ENCODE measurements at regions not wholly inside any gene's neighbourhood (a gene's known extent, or its start where the extent isn't known, plus 50 kb on each side); places are given as distances from the start of the nearest gene placed in this dataset.

DNA sequence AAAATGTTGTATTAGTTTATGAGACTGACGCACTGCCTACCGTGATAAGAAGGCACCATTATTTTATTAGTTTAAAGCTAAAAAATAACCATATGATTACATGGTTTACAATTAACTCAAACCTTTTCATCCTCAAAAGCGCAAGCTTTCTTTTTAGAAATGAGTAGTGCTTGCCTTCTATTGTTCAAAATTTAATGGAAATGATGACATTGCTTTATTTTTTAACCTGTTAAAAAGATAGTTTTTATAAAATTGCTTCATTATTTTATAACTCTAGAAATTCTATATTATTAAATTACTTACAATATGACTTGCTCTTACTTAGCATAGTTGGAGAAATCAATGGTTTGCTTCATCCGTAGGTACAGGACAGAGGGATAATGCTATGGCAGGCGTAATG is 78.7 kb upstream of the HDDC2 start:
- Histone ChIP-seq H2AFZ (ENCODE audit: low read length) (0 out of 2 replicates have a peak overlapping the region, but pooled peaks have one; percentile 81), H2BK12ac (ENCODE audit: low read depth, low read length) (no peak overlapping the region)
- POLR2A ChIA-PET (ENCODE audit: partially characterized antibody) = no interaction called here

More for the DNA sequence above, 78.7 kb upstream of the HDDC2 start:
- Histone ChIP-seq H3K79me2 (ENCODE audit: control insufficient read depth in 1 of 2, insufficient read depth in 2 of 2, low read length in 2 of 2) (no peaks in the 10 kb centered on the region), H3K9ac (replicated peaks in 1 of 4; ENCODE audit: extremely low read depth in 1 of 4, low read depth in 3 of 4, low read length in 3 of 4) (no peak overlapping the region), H2BK120ac (replicated peaks; ENCODE audit: low read depth, low read length) (no peak overlapping the region), H2BK20ac (ENCODE audit: low read length) (no peak overlapping the region), H4K91ac (replicated peaks; ENCODE audit: insufficient read length, low read length) (no peak overlapping the region), H2BK15ac (ENCODE audit: low read length) (no peak overlapping the region), H3K9me3 (ENCODE audit: insufficient read depth in 2 of 2, low read depth in 1 of 2, low read length in 1 of 2) (no peaks in the 10 kb centered on the region), H3K14ac (ENCODE audit: insufficient read length) (no peak overlapping the region), H2AK5ac (ENCODE audit: low read depth, low read length) (no peak overlapping the region), H4K20me1 (replicated peaks in 1 of 2; ENCODE audit: control insufficient read depth in 1 of 2, insufficient read depth in 2 of 2, low read length in 2 of 2) (no peaks in the 10 kb centered on the region), H3K18ac (ENCODE audit: extremely low read depth, low read length) (no peak overlapping the region), H3K4me3 (ENCODE audit: extremely low read depth in 1 of 4, insufficient read depth in 2 of 4, low read depth in 3 of 4, low read length in 4 of 4) (no peak overlapping the region), H4K8ac (ENCODE audit: extremely low read depth, insufficient read depth, low read length) (no peak overlapping the region), H3K36me3 (ENCODE audit: control insufficient read depth in 2 of 4, insufficient read depth in 4 of 4, low read length in 3 of 4) (no peaks in the 10 kb centered on the region), H2BK5ac (ENCODE audit: low read depth, low read length) (no peak overlapping the region), H3K23ac (ENCODE audit: insufficient read length) (no peak overlapping the region), H3K4ac (replicated peaks; ENCODE audit: insufficient read length, low read depth, low read length) (no peak overlapping the region), H3K4me1 (replicated peaks in 1 of 4; ENCODE audit: control insufficient read depth in 3 of 4, insufficient read depth in 4 of 4, low read length in 3 of 4) (peaks cover 0 to 4% (median 3%) of the 10 kb centered on the region in 4 experiments; a peak in 3 of 7 replicates), H3K4me2 (ENCODE audit: insufficient read depth in 1 of 2, low read depth in 2 of 2, low read length in 2 of 2) (no peak overlapping the region), H4K5ac (ENCODE audit: insufficient read length, low read depth, low read length) (no peak overlapping the region), H3K23me2 (ENCODE audit: low read depth, low read length) (no peaks in the 10 kb centered on the region), H3K56ac (replicated peaks; ENCODE audit: insufficient read length, low read depth, low read length) (no peak overlapping the region), H3K27me3 (replicated peaks in 1 of 4; ENCODE audit: control insufficient read depth in 3 of 4, extremely low read depth in 1 of 4, insufficient read depth in 3 of 4, low read length in 3 of 4) (no peaks in the 10 kb centered on the region), H3K27ac (ENCODE audit: low read depth, low read length) (no peak overlapping the region), H3K79me1 (ENCODE audit: low read depth, low read length) (no peaks in the 10 kb centered on the region)
- WGBS, 2 experiments (ENCODE audit: extremely low coverage in 1 of 2, insufficient coverage in 1 of 2, insufficient read length in 1 of 2, insufficient replicate concordance in 2 of 2, low coverage in 1 of 2, low lambda C conversion rate in 2 of 2, missing lambda C conversion rate in 1 of 2) = 96% methylated on average over 5 of the region's 5 CpGs; no CpG with 5 or more reads in 1 of the 2 experiments
- DNase-seq (ENCODE audit: low read depth in 1 of 2, low spot score in 2 of 2) (no peak), FAIRE-seq (no peak)
- TF ChIP-seq KDM4A (IDR thresholded peaks at IDR 0.05; ENCODE audit: low read depth, low read length, severe bottlenecking) = no peak
- TF ChIP-seq SP2 (IDR thresholded peaks at IDR 0.05; ENCODE audit: low read length) = no peak
- TF ChIP-seq JUND (IDR thresholded peaks at IDR 0.05; ENCODE audit: low read length) = no peak
- TF ChIP-seq, protein P1, sequence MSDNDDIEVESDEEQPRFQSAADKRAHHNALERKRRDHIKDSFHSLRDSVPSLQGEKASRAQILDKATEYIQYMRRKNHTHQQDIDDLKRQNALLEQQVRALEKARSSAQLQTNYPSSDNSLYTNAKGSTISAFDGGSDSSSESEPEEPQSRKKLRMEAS (IDR thresholded peaks at IDR 0.05) = no peak
- TF ChIP-seq CTBP2 (IDR thresholded peaks at IDR 0.05; ENCODE audit: borderline replicate concordance, insufficient read depth, insufficient read length, low read length) = no peak
- TF ChIP-seq JUN (IDR thresholded peaks at IDR 0.05; ENCODE audit: low read depth, low read length) = no peak
- no peak for TF ChIP-seq HDAC6 (IDR thresholded peaks at IDR 0.05; ENCODE audit: low read depth, low read length)
- TF ChIP-seq POLR2AphosphoS5 (IDR thresholded peaks at IDR 0.05; ENCODE audit: low read depth, low read length) = no peak
- TF ChIP-seq GABPA (IDR thresholded peaks at IDR 0.05; ENCODE audit: borderline replicate concordance, insufficient read depth, low read length) = no peak
- CTCF ChIA-PET (ENCODE audit: partially characterized antibody) = interaction anchor here (1.4 kb wide), 1 partner anchor 365 kb away, joined by 3 read pairs; no protein-coding TSS in a partner anchor

Data from H1 (cell line).